ENCODE measurements at regions not wholly inside any gene's neighbourhood (a gene's known extent, or its start where the extent isn't known, plus 50 kb on each side); places are given as distances from the start of the nearest gene placed in this dataset.
"Not testable (repeated sequence)": the region's sequence is repeated elsewhere in the genome, so short reads cannot be mapped to it uniquely, and the experiment has no call there.

- BruUV-seq (replicated peaks): TSS peak; percentile 87
- TF ChIP-seq POLR2AphosphoS5 (IDR thresholded peaks at IDR 0.05; ENCODE audit: insufficient read depth, low read depth, low read length): peak; percentile 13
- peak; percentile 48 for TF ChIP-seq POLR2A (IDR thresholded peaks at IDR 0.05; ENCODE audit: low read depth, low read length)
- H3K36me3 ChIP-seq (ENCODE audit: control insufficient read depth in 2 of 2, extremely low read depth in 1 of 2, insufficient read depth in 2 of 2, low read length in 2 of 2); H3K27me3 ChIP-seq (ENCODE audit: control insufficient read depth in 2 of 2, insufficient read depth in 2 of 2, low read length in 2 of 2); H3K79me2 ChIP-seq (ENCODE audit: control insufficient read depth, insufficient read depth, low read length); dilution Hi-C loops (cut with MboI; ENCODE audit: extremely low pct_ligation_motif_present, low sequenced_read_pairs); H3K9me3 ChIP-seq (replicated peaks; ENCODE audit: control insufficient read depth, insufficient read depth, low read length); H4K20me1 ChIP-seq (replicated peaks; ENCODE audit: control insufficient read depth, extremely low read depth, insufficient read depth, low read length); FAIRE-seq; H3K9me1 ChIP-seq (replicated peaks; ENCODE audit: control insufficient read depth, extremely low read depth, insufficient read depth, low read length): not testable (repeated sequence)
- peak overlapping the region; percentile 62 for H3K27ac ChIP-seq (ENCODE audit: insufficient read depth, low read depth, low read length)
- H2AFZ ChIP-seq (ENCODE audit: low read depth, low read length): peak overlapping the region; percentile 27
- peak overlapping the region; percentile 70 for H3K9ac ChIP-seq (replicated peaks; ENCODE audit: extremely low read depth, insufficient read depth, low read length)
- peak overlapping the region; percentile 17 to 70 (median 48) for H3K4me3 ChIP-seq (replicated peaks in 1 of 3; ENCODE audit: insufficient read depth in 1 of 3, low read depth in 1 of 3, low read length in 3 of 3)
- peak overlapping the region; percentile 87 for H3K4me2 ChIP-seq (ENCODE audit: insufficient read depth, low read length)
- ChIA-PET POLR2A (interaction anchor here (1.0 to 5.7 kb wide), 14 partner anchors 16 to 1788 kb away, joined by 3 to 99 read pairs (median 10); a partner anchor contains a TSS), CTCF (interaction anchor here (0.5 to 6.8 kb wide), 13 partner anchors 12 to 1090 kb away, joined by 3 to 67 read pairs (median 6); a partner anchor contains a TSS)
- DNase-seq (ENCODE audit: low read depth, low spot score): peak; percentile 67
- peaks cover 24% of the 10 kb centered on the region for H3K4me1 ChIP-seq (ENCODE audit: control insufficient read depth, extremely low read depth, insufficient read depth, low read length)
- intact Hi-C loops (cut with micrococcal nuclease): loop anchor here (1.0 kb wide), 3 partner anchors 29 to 662 kb away; a partner anchor contains a TSS
These were observed 103.7 kb downstream of the OR2B2 start for GRCh38 chr6:27808242-27809066.

- Histone ChIP-seq H3K4me2 (ENCODE audit: insufficient read depth, low read length) (peak overlapping the region; percentile 64), H3K4me3 (replicated peaks in 1 of 3; ENCODE audit: insufficient read depth in 1 of 3, low read depth in 1 of 3, low read length in 3 of 3) (peak overlapping the region in 2 of 3 experiments; percentile 48), H3K9ac (replicated peaks; ENCODE audit: extremely low read depth, insufficient read depth, low read length) (peak overlapping the region; percentile 4), H2AFZ (ENCODE audit: low read depth, low read length) (peak overlapping the region; percentile 36), H3K4me1 (ENCODE audit: control insufficient read depth, extremely low read depth, insufficient read depth, low read length) (peaks cover 24% of the 10 kb centered on the region), H3K27ac (ENCODE audit: insufficient read depth, low read depth, low read length) (peak overlapping the region; percentile 62)
- ChIA-PET CTCF (interaction anchor here (0.6 to 6.8 kb wide), 13 partner anchors 9 to 1091 kb away, joined by 3 to 67 read pairs (median 5); a partner anchor contains a TSS), POLR2A (interaction anchor here (0.9 to 5.7 kb wide), 15 partner anchors 17 to 1787 kb away, joined by 3 to 99 read pairs (median 10); a partner anchor contains a TSS)
- dilution Hi-C loops (cut with MboI; ENCODE audit: extremely low pct_ligation_motif_present, low sequenced_read_pairs); H3K27me3 ChIP-seq (ENCODE audit: control insufficient read depth in 2 of 2, insufficient read depth in 2 of 2, low read length in 2 of 2); H3K36me3 ChIP-seq (ENCODE audit: control insufficient read depth in 2 of 2, extremely low read depth in 1 of 2, insufficient read depth in 2 of 2, low read length in 2 of 2); H4K20me1 ChIP-seq (replicated peaks; ENCODE audit: control insufficient read depth, extremely low read depth, insufficient read depth, low read length); H3K79me2 ChIP-seq (ENCODE audit: control insufficient read depth, insufficient read depth, low read length); H3K9me1 ChIP-seq (replicated peaks; ENCODE audit: control insufficient read depth, extremely low read depth, insufficient read depth, low read length); H3K9me3 ChIP-seq (replicated peaks; ENCODE audit: control insufficient read depth, insufficient read depth, low read length): not testable (repeated sequence)
- TF ChIP-seq POLR2AphosphoS5 (IDR thresholded peaks at IDR 0.05; ENCODE audit: insufficient read depth, low read depth, low read length): peak; percentile 36
- peak; percentile 97 for FAIRE-seq
- DNase-seq (ENCODE audit: low read depth, low spot score): peak; percentile 96
- BruUV-seq (replicated peaks): TSS peak; percentile 100
- intact Hi-C loops (cut with micrococcal nuclease): loop anchor here (1.0 kb wide), 2 partner anchors 11 to 661 kb away; a partner anchor contains a TSS
These were observed 104.6 kb downstream of the OR2B2 start for GRCh38 chr6:27807441-27808241.

All from endothelial cell of umbilical vein (primary cell).